HG03103 (cell line): ENCODE measurements at regions not wholly inside any gene's neighbourhood (a gene's known extent, or its start where the extent isn't known, plus 50 kb on each side); places are given as distances from the start of the nearest gene placed in this dataset.
"Not testable (repeated sequence)": the region's sequence is repeated elsewhere in the genome, so short reads cannot be mapped to it uniquely, and the experiment has no call there.

ENCODE experiments used
- ATAC-seq: cut with Tn5 transposase; IDR thresholded peaks from one replicate; pipeline ENCODE4 v1.9.1; 2021; ENCODE audit warnings: low read depth; ENCODE audit not compliant: unreplicated experiment

- ATAC-seq, result no peak
Measured at GRCh38 chr11:110856340-110856739, 144.1 kb upstream of the ARHGAP20 start.

- no peak for ATAC-seq
Measured at GRCh38 chr11:110855191-110855590, 143.0 kb upstream of the ARHGAP20 start.

- ATAC-seq, result no peak
Measured at GRCh38 chr11:110852921-110853490, 140.8 kb upstream of the ARHGAP20 start.

GRCh38 chr11:110850846-110851245, 138.6 kb upstream of the ARHGAP20 start:
- no peak for ATAC-seq

- ATAC-seq, result not testable (repeated sequence)
Measured at GRCh38 chr11:110843053-110843452, 130.8 kb upstream of the ARHGAP20 start.

- no peak for ATAC-seq
Measured at GRCh38 chr11:110838808-110839207, 126.6 kb upstream of the ARHGAP20 start.

- no peak for ATAC-seq
Measured at GRCh38 chr11:110837603-110838002, 125.4 kb upstream of the ARHGAP20 start.

GRCh38 chr11:110835106-110835505, 122.9 kb upstream of the ARHGAP20 start:
- no peak for ATAC-seq

- no peak for ATAC-seq
Measured at GRCh38 chr11:110833033-110833484, 120.8 kb upstream of the ARHGAP20 start.

GRCh38 chr11:110832539-110832938, 120.3 kb upstream of the ARHGAP20 start:
- ATAC-seq, result no peak

GRCh38 chr11:110832080-110832479, 119.8 kb upstream of the ARHGAP20 start:
- ATAC-seq, result no peak

- ATAC-seq, result no peak
Measured at GRCh38 chr11:110830747-110831146, 118.5 kb upstream of the ARHGAP20 start.

GRCh38 chr11:110830344-110830743, 118.1 kb upstream of the ARHGAP20 start:
- no peak for ATAC-seq

GRCh38 chr11:110829873-110830272, 117.6 kb upstream of the ARHGAP20 start:
- no peak for ATAC-seq

- ATAC-seq, result no peak
Measured at GRCh38 chr11:110828086-110828485, 115.8 kb upstream of the ARHGAP20 start.

- ATAC-seq, result no peak
Measured at GRCh38 chr11:110827276-110827675, 115.0 kb upstream of the ARHGAP20 start.

GRCh38 chr11:110824912-110825620, 112.8 kb upstream of the ARHGAP20 start:
- no peak for ATAC-seq

GRCh38 chr11:110818032-110818687, 105.9 kb upstream of the ARHGAP20 start:
- ATAC-seq, result no peak

- ATAC-seq, result no peak
Measured at GRCh38 chr11:110812086-110812733, 100.0 kb upstream of the ARHGAP20 start.

GRCh38 chr11:110809417-110810199, 97.4 kb upstream of the ARHGAP20 start:
- no peak for ATAC-seq
